ENCODE measurements at regions not wholly inside any gene's neighbourhood (a gene's known extent, or its start where the extent isn't known, plus 50 kb on each side); places are given as distances from the start of the nearest gene placed in this dataset.

GRCh38 chr5:152185547-152186245 is 219.4 kb downstream of the NMUR2 start:
- no peak for TF ChIP-seq CTCF (IDR thresholded peaks at IDR 0.05)
- no peak for TF ChIP-seq EP300 (IDR thresholded peaks at IDR 0.05)

Data from tibial nerve (tissue), 4 donors.